ENCODE measurements at regions not wholly inside any gene's neighbourhood (a gene's known extent, or its start where the extent isn't known, plus 50 kb on each side); places are given as distances from the start of the nearest gene placed in this dataset.

DNA sequence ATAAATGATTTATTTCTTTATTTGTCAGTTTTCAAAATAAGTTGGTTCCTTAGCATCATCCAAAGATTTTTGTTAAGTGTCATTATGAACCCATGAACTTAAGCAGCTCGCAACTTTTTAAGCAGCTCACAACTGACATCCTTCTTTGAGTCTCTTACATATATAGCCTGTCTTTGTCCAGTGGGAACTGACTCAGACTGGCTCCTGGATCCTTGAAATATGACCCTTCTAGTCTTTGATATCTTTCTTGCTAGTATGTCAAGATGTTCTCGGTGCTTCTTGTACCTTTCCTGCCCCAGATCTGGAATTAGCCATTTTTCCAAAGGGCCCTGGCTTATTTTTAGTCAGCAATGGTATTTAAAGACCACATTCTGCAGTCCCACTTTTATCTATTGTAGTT is 53.9 kb upstream of the ARID5B start:
- H3K9me2 ChIP-seq: no peaks in the 10 kb centered on the region
- H3K36me3 ChIP-seq (replicated peaks in 1 of 2; ENCODE audit: control insufficient read depth in 1 of 2, insufficient read depth in 2 of 2, low read length in 1 of 2): no peaks in the 10 kb centered on the region
- H3K4me2 ChIP-seq: peak overlapping the region; percentile 7; the same call in 1 of the 2 replicates
- TF ChIP-seq TAF1 (IDR thresholded peaks at IDR 0.05; ENCODE audit: borderline replicate concordance, low read depth, low read length) (no peak), NRF1 (IDR thresholded peaks at IDR 0.05; ENCODE audit: low read depth, low read length) (no peak), SIN3A (IDR thresholded peaks at IDR 0.05; ENCODE audit: borderline replicate concordance, low read depth, low read length) (no peak), RCOR1 (IDR thresholded peaks at IDR 0.05; ENCODE audit: low read length) (no peak), SMC3 (IDR thresholded peaks at IDR 0.05; ENCODE audit: low read depth, low read length) (no peak), ELF1 (IDR thresholded peaks at IDR 0.05) (no peak), RXRA (IDR thresholded peaks at IDR 0.05; ENCODE audit: borderline replicate concordance, low read depth) (no peak), FOSL2 (IDR thresholded peaks at IDR 0.05; ENCODE audit: borderline replicate concordance, low read depth) (no peak), JUND (IDR thresholded peaks at IDR 0.05) (no peak), FOXJ3 (CRISPR knock-in tag; IDR thresholded peaks at IDR 0.05) (no peak), CHD2 (IDR thresholded peaks at IDR 0.05; ENCODE audit: low read length, partially characterized antibody) (no peak), GATA2 (CRISPR knock-in tag; IDR thresholded peaks at IDR 0.05) (no peak), EP300 (IDR thresholded peaks at IDR 0.05; ENCODE audit: borderline replicate concordance in 1 of 2, low read depth in 1 of 2, low read length in 1 of 2) (no peak)
- TF ChIP-seq, protein P1, sequence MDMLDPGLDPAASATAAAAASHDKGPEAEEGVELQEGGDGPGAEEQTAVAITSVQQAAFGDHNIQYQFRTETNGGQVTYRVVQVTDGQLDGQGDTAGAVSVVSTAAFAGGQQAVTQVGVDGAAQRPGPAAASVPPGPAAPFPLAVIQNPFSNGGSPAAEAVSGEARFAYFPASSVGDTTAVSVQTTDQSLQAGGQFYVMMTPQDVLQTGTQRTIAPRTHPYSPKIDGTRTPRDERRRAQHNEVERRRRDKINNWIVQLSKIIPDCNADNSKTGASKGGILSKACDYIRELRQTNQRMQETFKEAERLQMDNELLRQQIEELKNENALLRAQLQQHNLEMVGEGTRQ (IDR thresholded peaks at IDR 0.05; ENCODE audit: borderline replicate concordance, low read depth, low read length): no peak
- TF ChIP-seq, protein P2, sequence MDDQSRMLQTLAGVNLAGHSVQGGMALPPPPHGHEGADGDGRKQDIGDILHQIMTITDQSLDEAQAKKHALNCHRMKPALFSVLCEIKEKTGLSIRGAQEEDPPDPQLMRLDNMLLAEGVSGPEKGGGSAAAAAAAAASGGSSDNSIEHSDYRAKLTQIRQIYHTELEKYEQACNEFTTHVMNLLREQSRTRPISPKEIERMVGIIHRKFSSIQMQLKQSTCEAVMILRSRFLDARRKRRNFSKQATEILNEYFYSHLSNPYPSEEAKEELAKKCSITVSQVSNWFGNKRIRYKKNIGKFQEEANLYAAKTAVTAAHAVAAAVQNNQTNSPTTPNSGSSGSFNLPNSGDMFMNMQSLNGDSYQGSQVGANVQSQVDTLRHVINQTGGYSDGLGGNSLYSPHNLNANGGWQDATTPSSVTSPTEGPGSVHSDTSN (IDR thresholded peaks at IDR 0.05): no peak
- TF ChIP-seq, protein P3, sequence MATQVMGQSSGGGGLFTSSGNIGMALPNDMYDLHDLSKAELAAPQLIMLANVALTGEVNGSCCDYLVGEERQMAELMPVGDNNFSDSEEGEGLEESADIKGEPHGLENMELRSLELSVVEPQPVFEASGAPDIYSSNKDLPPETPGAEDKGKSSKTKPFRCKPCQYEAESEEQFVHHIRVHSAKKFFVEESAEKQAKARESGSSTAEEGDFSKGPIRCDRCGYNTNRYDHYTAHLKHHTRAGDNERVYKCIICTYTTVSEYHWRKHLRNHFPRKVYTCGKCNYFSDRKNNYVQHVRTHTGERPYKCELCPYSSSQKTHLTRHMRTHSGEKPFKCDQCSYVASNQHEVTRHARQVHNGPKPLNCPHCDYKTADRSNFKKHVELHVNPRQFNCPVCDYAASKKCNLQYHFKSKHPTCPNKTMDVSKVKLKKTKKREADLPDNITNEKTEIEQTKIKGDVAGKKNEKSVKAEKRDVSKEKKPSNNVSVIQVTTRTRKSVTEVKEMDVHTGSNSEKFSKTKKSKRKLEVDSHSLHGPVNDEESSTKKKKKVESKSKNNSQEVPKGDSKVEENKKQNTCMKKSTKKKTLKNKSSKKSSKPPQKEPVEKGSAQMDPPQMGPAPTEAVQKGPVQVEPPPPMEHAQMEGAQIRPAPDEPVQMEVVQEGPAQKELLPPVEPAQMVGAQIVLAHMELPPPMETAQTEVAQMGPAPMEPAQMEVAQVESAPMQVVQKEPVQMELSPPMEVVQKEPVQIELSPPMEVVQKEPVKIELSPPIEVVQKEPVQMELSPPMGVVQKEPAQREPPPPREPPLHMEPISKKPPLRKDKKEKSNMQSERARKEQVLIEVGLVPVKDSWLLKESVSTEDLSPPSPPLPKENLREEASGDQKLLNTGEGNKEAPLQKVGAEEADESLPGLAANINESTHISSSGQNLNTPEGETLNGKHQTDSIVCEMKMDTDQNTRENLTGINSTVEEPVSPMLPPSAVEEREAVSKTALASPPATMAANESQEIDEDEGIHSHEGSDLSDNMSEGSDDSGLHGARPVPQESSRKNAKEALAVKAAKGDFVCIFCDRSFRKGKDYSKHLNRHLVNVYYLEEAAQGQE (IDR thresholded peaks at IDR 0.05; ENCODE audit: low read depth, low read length): no peak
- peaks cover 0 to 34% of the 10 kb centered on the region in 2 experiments; a peak in 2 of 4 replicates for H3K4me1 ChIP-seq (ENCODE audit: control insufficient read depth in 1 of 2, insufficient read depth in 2 of 2, low read depth in 1 of 2, low read length in 1 of 2)
- H3K4me3 ChIP-seq (ENCODE audit: low read depth in 2 of 2, low read length in 1 of 2): no peak overlapping the region
- H3K9ac ChIP-seq: no peak overlapping the region
- ChIA-PET POLR2A (no interaction called here), CTCF (interaction anchor here (0.9 to 1.0 kb wide), 2 partner anchors 24 to 50 kb away, joined by 3 read pairs; no protein-coding TSS in a partner anchor)
- WGBS (ENCODE audit: low lambda C conversion rate): 78% methylated on average over 2 of the region's 2 CpGs
- no peaks in the 10 kb centered on the region for H4K20me1 ChIP-seq (ENCODE audit: insufficient read depth)
- peak overlapping the region; percentile 12; the same call in 1 of the 2 replicates for H2AFZ ChIP-seq (ENCODE audit: low read depth)
- H3F3A ChIP-seq (replicated peaks; ENCODE audit: insufficient read depth): peaks cover 25% of the 10 kb centered on the region
- no peaks in the 10 kb centered on the region for H3K79me2 ChIP-seq (ENCODE audit: insufficient read depth)
- no peaks in the 10 kb centered on the region for H3K9me3 ChIP-seq
- H3K27me3 ChIP-seq (ENCODE audit: insufficient read depth): no peaks in the 10 kb centered on the region
- no peak for DNase-seq
- H3K27ac ChIP-seq (ENCODE audit: low read depth in 2 of 2, low read length in 1 of 2): peak overlapping the region in 1 of 2 experiments; percentile 36; a peak in 2 of 4 replicates
